ENCODE measurements at regions not wholly inside any gene's neighbourhood (a gene's known extent, or its start where the extent isn't known, plus 50 kb on each side); places are given as distances from the start of the nearest gene placed in this dataset.
"Not testable (repeated sequence)": the region's sequence is repeated elsewhere in the genome, so short reads cannot be mapped to it uniquely, and the experiment has no call there.

DNA sequence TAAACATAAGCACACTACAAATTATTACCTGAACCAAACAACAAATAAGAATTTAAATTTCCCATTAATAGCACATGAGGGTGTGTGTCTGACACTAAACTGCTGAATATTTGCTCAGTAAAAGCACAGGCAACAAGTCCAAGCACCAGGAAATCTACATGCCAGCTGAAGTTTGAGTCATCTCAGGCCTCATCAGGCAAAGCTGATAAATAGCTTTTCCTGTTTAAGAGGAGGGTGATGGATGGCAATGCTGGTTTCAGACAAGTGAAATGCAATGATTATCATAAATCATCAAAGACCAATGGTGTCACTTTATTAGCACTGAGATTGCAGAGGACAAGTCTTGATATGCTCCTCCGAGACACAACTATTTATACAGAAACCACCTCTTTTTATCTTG is 1668.0 kb upstream of the C9orf72 start:
- in situ Hi-C loops (cut with HindIII; ENCODE audit: low sequenced_read_pairs) = no loop called here

DNA sequence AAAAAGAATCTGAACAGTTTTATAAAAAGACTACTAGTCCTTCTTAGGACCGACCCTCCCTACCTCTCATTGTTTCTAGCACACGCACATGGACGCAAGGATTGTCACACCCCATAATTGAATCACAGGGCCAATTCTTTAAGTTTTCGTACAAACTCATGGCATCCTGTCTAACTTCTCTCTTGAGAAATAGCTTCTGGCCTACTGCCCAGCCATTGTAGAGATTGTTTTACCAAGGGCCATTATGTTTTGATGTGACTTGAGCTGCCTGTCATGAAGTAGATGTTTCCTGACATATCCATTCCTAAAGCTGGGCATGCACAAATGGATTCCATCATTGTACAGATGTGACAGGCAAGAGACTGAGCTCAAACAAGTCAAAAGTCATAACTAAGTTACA is 1672.1 kb upstream of the C9orf72 start:
- in situ Hi-C loops (cut with HindIII; ENCODE audit: low sequenced_read_pairs) = no loop called here

DNA sequence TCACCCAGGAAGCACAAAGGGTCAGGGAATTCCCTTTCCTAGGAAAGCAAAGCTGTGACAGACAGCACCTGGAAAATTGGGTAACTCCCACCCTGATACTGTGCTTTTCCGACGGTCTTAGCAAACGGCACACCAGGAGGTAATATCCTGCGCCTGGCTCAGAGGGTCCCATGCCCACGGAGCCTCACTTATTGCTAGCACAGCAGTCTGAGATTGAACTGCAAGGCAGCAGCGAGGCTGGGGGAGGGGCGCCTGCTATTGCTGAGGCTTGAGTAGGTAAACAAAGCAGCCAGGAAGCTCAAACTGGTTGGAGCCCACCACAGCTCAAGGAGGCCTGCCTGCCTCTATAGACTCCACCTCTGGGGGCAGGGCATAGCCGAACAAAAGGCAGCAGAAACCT is 1697.1 kb upstream of the C9orf72 start:
- in situ Hi-C loops (cut with HindIII; ENCODE audit: low sequenced_read_pairs) = not testable (repeated sequence)

DNA sequence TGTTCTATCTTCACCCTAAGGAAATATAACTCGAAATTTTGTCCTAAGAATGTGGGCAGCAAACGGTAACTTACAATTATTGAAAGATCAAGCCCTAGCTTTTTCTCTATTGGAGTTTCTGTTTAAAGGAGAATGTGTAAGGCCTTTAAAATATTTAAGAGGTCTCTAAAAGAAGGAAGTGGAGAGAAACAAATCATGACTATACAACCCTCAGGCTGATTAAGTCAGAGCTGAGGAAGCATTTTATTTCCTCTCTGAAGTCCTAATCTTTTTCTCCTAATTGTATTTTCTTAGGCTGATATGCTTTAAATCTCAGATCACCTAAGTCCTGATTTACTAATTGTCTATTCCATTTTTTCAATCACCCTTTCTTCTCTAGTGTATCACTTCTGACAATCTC is 1708.8 kb upstream of the C9orf72 start:
- in situ Hi-C loops (cut with HindIII; ENCODE audit: low sequenced_read_pairs) = no loop called here

DNA sequence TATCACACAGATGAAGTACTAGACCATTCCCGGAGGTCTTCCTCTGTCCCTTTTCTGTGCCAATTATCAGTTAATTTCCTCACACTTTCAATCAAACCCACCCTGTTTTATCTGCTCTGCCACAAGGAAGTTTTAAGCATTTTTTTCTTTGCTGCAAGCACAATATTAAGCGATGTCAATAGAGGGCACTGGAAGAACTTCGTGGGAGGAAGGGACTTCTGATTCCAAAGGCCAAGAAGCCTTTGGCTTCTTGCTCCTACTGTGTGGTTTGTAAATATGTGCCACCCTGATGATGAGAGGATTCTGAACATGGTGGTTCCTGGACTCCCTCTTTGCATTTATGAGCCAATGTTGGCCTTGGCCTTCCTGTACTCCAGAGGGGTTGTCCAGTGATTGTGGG is 1712.5 kb upstream of the C9orf72 start:
- in situ Hi-C loops (cut with HindIII; ENCODE audit: low sequenced_read_pairs) = no loop called here

DNA sequence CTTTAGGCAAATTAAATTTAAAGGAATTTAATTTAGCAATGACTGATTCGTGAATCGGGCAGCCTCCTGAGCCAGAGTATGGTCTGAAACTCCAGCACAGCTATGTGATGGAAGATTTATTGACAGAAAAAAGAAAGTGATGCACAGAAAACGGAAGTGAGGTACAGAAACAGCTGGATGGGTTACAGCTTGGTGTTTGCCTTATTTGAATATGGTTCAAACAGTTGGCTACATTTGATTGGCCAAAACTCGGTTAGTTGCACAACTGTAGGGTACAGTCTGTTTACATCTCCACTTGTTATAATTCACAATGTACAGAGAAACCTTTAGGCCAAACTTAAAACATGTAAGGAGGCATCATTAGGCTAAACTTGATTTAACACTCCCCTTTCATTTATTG is 1716.1 kb upstream of the C9orf72 start:
- in situ Hi-C loops (cut with HindIII; ENCODE audit: low sequenced_read_pairs) = no loop called here

DNA sequence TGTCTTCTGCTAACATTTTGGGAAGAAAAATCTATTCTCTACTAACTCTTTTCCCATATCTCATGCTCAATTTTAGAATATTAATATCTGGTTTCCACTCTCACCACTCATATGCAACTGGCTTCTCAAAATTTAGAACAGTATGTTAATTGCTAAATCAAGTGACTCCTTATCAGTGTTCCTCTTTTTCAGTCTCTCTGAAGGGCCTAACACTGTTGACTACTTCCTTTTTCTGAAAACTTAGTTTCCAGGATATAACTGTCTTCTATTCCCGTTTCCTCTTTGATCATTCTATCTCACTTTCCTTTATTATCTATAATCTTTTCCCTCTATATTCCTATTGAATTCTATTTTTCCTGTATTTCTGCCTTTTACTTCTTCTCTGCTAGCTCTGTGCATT is 1717.2 kb upstream of the C9orf72 start:
- in situ Hi-C loops (cut with HindIII; ENCODE audit: low sequenced_read_pairs) = no loop called here

DNA sequence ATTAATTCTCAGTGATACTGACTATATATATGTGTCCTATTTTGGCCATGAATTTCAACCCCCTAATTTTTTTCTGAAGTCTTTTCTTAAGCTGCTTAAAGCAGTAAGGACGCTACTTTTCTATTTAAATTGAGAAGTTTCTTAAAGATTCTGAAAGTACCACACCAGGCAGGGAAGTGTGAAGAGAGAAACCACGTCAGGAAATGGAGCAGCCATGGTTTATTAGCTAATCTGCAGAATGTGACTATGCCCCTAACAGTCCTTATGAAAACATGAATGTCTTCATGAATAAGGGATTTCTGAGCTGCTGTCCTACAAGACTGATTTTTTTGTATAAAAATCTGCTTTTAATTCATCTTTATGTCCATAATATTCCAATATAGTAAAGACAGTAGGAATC is 1724.3 kb upstream of the C9orf72 start:
- in situ Hi-C loops (cut with HindIII; ENCODE audit: low sequenced_read_pairs) = no loop called here

DNA sequence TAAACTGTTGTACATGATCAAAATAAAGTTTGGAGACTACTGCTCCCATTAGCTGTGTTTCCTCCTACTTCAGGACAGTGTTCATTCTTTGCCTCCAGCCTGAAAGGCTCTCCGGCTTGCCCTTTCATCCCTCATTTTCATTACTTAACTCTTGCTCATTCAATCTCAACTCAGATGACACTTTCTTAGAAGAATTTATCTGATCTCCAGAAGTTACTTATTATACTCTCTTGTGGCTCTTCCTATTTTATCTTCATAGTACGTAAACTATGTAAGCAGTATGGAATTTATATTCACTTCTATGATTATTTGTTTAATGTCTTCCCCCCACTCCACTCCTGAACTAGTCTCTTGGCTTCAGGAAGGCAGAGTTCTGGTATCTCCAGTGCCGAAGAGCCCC is 1737.9 kb upstream of the C9orf72 start:
- in situ Hi-C loops (cut with HindIII; ENCODE audit: low sequenced_read_pairs) = no loop called here

DNA sequence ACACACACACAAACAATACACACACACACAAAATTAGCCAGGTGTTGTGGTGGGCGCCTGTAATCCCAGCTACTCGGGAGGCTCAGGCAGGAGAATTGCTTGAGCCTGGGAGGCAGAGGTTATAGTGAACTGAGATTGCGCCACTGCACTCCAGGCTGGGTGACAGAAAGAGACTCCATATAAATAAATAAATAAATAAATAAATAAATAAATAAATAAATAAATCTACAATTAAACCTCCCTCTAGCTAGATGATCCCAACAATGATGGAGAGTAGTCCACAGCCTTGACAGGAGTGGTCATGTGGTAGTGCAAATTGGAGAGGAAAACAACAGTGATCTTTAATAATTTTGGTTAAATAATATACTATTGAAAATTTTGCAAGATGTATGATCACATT is 1739.0 kb upstream of the C9orf72 start:
- in situ Hi-C loops (cut with HindIII; ENCODE audit: low sequenced_read_pairs) = no loop called here

DNA sequence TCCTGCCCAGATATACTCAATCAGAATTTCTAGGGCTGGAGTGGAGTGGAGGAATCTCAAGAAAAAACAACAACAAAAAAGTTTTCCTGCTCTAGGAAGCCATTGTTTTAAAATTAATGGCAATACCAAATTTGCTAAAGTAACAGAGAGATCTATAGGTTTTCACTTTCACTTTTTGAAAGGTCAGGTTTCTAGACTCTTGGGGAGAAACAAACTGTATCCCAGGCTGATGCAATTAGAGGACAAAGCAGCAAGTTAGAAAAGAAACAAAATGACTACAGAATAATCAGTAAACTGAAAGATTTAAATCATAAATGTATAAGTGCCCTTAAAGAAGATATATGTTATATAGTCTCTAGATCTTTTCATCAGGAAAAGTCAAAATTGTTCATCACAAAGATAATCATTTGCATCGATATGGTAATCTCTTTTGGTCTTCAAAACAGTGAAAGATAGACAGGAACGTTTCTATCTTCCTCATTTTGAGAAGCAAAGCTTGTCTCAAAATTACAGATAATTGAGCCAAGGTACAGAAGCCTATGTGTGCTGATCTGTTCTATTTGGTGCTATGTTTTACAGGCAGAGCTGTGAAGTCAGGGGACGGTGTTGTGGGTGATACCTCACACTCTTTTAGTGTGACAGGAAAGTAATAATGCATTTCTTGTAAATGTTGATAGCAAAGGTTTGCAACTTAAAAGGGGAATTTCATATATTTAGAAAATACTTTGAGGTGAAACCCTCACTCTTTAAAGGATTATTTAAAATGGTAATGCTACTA is 1746.6 kb upstream of the C9orf72 start:
- in situ Hi-C loops (cut with HindIII; ENCODE audit: low sequenced_read_pairs) = no loop called here

DNA sequence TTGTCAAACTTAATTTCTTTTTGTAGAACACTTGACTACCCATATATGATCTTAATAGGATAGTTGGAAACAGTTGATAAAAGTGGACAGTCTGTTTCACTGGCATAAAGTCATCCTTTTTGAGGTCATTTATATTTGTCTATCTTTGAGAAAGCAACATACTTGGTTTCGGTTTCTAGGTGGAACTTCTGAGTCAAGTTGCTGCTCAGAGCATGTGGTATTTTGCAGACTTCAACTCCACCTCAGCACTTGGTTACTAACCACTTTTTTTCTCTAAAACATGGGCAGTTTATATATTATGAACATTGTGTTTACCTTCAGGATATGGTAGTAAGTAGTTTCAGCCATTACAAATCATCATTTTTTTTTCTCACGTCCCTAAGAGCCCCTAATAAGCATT is 1749.0 kb upstream of the C9orf72 start:
- in situ Hi-C loops (cut with HindIII; ENCODE audit: low sequenced_read_pairs) = no loop called here

DNA sequence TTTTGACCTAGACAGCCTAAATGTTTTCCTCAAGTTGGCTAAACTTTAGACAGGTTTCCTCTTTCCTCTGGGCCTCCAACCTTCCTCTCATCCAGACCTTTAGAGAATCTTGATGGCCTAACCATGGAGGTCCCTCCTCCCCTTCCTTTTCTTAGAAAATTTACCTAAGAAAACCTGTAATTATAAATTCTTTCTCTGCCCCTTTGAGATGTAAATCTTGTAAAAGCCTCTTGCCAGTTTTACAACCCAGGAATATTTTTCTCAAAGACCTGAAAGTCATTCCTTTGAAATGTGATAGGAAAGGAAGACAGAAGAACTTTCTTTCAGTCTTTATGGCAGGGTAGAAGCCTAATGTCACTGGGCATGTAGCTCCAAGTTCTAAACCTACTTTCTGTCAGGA is 1752.6 kb upstream of the C9orf72 start:
- in situ Hi-C loops (cut with HindIII; ENCODE audit: low sequenced_read_pairs) = no loop called here

DNA sequence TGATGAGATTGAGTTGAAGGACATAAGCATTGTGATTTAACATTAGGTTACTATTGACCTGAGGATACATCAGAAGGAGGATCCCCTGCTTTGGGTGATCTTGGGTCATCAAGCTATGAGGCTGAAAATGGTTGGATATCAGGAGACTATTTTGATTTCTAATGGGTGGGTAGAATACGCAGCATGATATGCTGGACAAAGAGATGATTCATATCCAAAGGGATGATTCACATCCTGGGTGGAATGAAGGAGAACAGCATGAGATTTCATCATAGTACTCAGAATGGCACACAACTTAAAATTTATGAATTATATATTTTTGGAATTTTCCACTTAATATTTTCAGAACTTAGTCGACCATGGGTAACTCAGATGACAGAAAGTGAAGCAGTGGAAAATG is 1759.5 kb upstream of the C9orf72 start:
- in situ Hi-C loops (cut with HindIII; ENCODE audit: low sequenced_read_pairs) = no loop called here

DNA sequence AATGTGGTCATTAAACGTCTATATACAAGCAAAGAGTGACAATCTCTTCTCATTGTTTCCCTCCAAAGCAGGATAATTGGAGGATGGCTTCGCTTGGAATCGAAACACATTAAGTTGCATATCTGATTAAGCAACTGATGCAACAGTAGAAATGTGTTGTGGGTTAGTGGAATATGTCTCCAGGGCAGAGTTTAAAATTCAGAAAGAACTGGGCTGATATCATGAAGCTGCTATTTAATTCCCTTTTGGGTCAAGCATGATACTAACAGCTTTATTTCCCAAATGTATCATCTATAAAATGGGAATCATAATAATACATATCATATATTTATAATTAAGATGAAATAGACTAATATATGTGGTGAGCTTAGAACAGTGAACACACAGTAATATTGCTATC is 1763.0 kb upstream of the C9orf72 start:
- in situ Hi-C loops (cut with HindIII; ENCODE audit: low sequenced_read_pairs) = no loop called here

DNA sequence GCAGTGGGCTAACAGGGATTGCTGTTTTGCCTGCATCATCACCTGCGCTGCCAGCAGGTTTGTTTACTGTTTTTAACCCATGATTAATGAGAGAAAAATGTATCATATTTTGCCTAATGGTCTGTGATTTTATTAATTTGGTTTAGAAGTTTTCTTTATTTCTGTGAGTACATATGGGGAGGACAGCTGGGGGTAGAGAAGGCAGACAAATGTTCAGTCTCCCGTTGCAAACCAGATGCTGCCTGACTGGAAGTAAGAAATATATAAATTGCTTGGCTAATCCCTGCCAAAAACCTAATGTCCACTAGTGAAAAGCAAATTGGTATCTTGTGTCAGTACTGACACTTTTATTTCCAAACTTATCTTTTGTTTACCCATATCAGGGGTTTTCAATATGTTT is 1766.1 kb upstream of the C9orf72 start:
- in situ Hi-C loops (cut with HindIII; ENCODE audit: low sequenced_read_pairs) = no loop called here

DNA sequence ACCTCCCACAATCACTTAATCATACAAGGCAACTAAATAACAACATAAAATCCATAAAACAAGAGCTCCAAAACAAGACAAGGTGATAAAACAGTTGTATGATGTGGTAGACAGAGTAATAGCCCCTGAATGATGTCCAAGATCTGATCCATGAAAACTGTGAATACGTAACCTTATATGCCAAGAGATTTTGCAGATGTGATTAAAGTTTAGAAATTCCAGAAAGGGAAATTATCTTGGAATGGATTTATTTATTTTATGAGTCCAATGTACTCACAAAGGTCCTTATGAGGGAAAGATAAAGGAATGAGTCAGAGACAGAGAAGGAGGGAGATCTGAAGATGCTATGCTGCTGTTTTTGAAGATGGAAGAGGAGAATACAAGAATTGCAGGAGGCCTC is 1775.7 kb upstream of the C9orf72 start:
- in situ Hi-C loops (cut with HindIII; ENCODE audit: low sequenced_read_pairs) = no loop called here

DNA sequence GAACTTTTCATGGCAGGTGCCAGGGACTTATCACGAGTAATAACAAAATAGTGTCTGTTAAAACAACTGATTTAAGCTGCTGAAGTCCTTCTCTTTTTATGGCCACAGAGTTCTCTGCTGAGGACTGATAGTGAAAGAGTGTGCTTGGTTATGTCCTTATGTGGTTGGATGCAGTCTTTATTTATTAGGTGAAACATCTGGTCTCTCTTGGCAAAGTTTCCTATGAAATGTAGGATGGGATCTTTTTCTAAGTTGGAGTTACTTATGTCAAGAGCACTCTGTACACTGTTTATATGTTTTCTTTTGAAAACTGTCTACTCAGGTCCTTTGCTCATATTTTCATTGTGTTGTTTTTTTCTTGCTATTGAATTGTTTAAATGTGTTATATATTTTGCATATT is 1816.1 kb upstream of the C9orf72 start:
- in situ Hi-C loops (cut with HindIII; ENCODE audit: low sequenced_read_pairs) = no loop called here

DNA sequence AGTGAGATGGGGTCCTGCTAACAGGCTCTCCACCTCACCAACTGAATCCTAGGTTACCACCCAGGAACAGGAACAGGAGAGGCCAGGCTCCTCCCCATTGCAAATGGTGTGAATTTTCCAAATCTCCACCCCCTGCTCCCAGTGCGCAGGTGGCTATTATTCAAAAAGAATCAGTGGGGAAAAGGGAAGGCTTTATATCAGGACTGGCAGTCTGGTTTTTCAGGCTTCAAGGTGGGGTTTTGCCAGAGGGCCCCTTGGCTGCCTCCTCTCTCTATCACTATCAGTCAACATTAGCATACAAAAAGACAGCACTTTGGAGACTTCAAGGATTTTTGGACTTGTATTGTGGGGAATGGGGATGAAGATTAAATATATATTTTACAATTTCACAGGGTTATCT is 1817.6 kb upstream of the C9orf72 start:
- in situ Hi-C loops (cut with HindIII; ENCODE audit: low sequenced_read_pairs) = no loop called here

DNA sequence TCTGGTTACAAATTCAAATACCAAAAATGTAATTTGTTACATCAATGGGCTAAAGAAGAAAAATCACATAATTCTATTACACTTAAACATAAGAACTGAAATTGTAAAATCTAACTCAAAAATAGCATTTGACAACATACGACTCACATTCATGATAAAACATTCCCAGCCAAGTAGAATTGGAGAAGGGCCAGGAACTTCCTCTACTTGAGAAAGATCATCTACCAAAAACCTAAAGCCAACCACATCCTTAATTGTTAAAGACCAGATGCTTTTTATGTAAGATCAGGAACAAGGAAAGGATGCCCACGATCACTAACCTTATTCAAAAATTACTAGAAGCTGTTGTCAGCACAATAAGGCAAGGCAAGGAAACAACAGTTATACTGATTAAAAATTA is 1819.8 kb upstream of the C9orf72 start:
- in situ Hi-C loops (cut with HindIII; ENCODE audit: low sequenced_read_pairs) = no loop called here

DNA sequence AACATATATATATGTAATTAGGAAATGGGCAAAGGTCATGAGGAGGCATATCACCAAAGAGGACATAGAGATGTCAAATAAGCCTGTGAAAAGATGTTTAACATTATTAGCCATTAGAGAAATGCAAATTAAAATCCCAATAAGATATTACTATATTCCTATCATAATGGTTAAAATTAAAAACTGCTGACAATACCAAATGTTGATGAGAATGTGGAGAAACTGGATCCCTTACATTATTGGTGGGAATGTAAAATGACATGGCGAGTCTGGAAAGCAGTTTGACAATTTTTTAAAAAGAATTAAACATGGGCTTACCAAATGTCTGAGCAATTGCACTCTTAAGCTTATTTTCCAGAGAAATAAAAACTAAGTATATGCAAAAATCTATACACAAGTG is 1821.6 kb upstream of the C9orf72 start:
- in situ Hi-C loops (cut with HindIII; ENCODE audit: low sequenced_read_pairs) = no loop called here

DNA sequence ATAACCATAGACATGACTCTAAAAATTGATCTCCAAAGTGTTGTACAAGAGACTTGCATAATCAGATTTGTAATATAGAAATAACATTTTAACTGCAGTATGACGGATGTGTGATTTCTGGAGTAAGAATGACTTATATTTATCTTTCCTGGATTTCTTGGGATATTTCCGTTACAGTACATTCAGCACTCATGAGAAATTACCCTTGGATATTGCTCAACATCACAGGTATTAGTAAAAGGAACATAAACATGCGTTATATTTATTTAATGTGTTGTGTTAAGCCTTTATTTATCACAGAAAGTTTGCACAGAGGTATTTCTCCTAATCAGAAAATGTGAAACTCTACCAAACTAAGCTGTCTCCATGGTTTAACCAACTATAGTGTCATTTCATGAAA is 1823.9 kb upstream of the C9orf72 start:
- in situ Hi-C loops (cut with HindIII; ENCODE audit: low sequenced_read_pairs) = no loop called here

DNA sequence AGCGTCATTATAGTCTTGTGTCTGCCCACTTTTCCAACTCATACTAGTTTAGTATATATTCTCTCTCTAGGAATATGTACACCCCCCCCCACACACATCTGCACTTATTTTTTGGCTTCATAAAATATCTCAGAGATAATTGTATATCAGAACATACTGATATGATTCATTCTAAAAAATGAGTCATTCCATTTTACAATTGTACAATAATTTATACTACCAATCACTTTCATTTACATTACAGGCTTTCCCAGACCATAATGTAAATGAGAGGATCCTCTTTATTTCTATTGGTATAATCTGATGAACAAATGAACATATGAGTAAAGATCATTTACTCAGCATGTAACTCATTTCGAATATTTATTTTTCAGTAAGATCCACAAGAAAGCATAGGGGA is 1842.9 kb upstream of the C9orf72 start:
- in situ Hi-C loops (cut with HindIII; ENCODE audit: low sequenced_read_pairs) = no loop called here

Measured in DLD1 (cell line).